HUES6 (cell line): ENCODE measurements at regions not wholly inside any gene's neighbourhood (a gene's known extent, or its start where the extent isn't known, plus 50 kb on each side); places are given as distances from the start of the nearest gene placed in this dataset.
A peak's percentile ranks its signal among the peaks of the same experiment; 100 is the strongest.
"Not testable (repeated sequence)": the region's sequence is repeated elsewhere in the genome, so short reads cannot be mapped to it uniquely, and the experiment has no call there.

Source experiments
- H3K27ac ChIP-seq: 2 replicates; pipeline ENCODE4 v1.7.0; 2013; ENCODE audit warnings: low read depth, mild to moderate bottlenecking, low read length, inconsistent platforms
- H3K27me3 ChIP-seq: 2 replicates; pipeline ENCODE4 v1.6.1; 2013; ENCODE audit warnings: low read length; ENCODE audit not compliant: control insufficient read depth, insufficient read depth
- H3K36me3 ChIP-seq: 2 replicates; pipeline ENCODE4 v1.6.1; 2013; ENCODE audit warnings: low read length; ENCODE audit not compliant: control insufficient read depth, insufficient read depth
- H3K4me1 ChIP-seq: 2 replicates; pipeline ENCODE4 v1.6.1; 2013; ENCODE audit warnings: low read length; ENCODE audit not compliant: control insufficient read depth, insufficient read depth
- H3K4me3 ChIP-seq: 2 replicates; pipeline ENCODE4 v1.5.1; 2013; ENCODE audit warnings: low read depth, low read length
- H3K9ac ChIP-seq: one replicate; pipeline ENCODE4 v1.6.1; 2013; ENCODE audit warnings: mild to moderate bottlenecking, low read length
- H3K9me3 ChIP-seq: 2 replicates; pipeline ENCODE4 v1.6.1; 2013; ENCODE audit warnings: low read depth, low read length; ENCODE audit not compliant: control insufficient read depth, insufficient read depth

GRCh38 chrX:5708251-5708650, 520.4 kb downstream of the NLGN4X start:
- Histone ChIP-seq H3K27ac (no peak overlapping the region), H3K9ac (no peak overlapping the region), H3K9me3 (no peaks in the 10 kb centered on the region)

DNA sequence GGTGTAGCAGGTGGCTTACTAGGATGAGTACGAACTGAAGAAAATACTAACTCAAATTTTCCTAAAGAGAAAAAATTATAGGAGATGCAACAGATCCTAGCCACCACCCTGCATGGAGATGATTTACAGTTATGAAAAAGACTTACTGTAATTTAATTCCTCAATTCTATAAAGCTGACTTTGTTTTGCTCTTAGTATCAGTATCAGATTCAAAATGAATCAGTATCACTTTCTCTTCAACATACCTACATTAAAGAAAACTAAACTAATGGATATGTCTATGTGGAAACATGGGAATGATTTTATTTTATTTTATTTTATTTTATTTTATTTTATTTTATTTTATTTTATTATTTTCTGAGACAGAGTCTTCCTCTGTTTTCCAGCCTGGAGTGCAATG, 525.8 kb downstream of the NLGN4X start:
- H3K9me3 ChIP-seq, result no peaks in the 10 kb centered on the region
- no peak overlapping the region for H3K9ac ChIP-seq
- H3K4me3 ChIP-seq, result no peak overlapping the region
- no peaks in the 10 kb centered on the region for H3K27me3 ChIP-seq
- H3K27ac ChIP-seq, result no peak overlapping the region
- H3K36me3 ChIP-seq, result no peaks in the 10 kb centered on the region
- no peaks in the 10 kb centered on the region for H3K4me1 ChIP-seq

More at GRCh38 chrX:5708251-5708650, 520.4 kb downstream of the NLGN4X start:
- Histone ChIP-seq H3K27me3 (no peaks in the 10 kb centered on the region), H3K4me3 (no peak overlapping the region), H3K4me1 (no peaks in the 10 kb centered on the region), H3K36me3 (no peaks in the 10 kb centered on the region)

GRCh38 chrX:5695971-5696370, 532.7 kb downstream of the NLGN4X start:
- Histone ChIP-seq H3K4me3 (no peak overlapping the region), H3K27ac (no peak overlapping the region), H3K9me3 (no peaks in the 10 kb centered on the region), H3K36me3 (no peaks in the 10 kb centered on the region), H3K27me3 (no peaks in the 10 kb centered on the region), H3K9ac (no peak overlapping the region), H3K4me1 (peaks cover 4% of the 10 kb centered on the region; the same call in 1 of the 2 replicates)

- H3K9me3 ChIP-seq, result no peaks in the 10 kb centered on the region
Measured at GRCh38 chrX:5683996-5684395, 544.7 kb downstream of the NLGN4X start.

GRCh38 chrX:5681159-5681558, 547.5 kb downstream of the NLGN4X start:
- Histone ChIP-seq H3K9ac (no peak overlapping the region), H3K4me3 (no peak overlapping the region), H3K27me3 (no peaks in the 10 kb centered on the region)

More at GRCh38 chrX:5683996-5684395, 544.7 kb downstream of the NLGN4X start:
- H3K9ac ChIP-seq, result no peak overlapping the region
- H3K27me3 ChIP-seq, result no peaks in the 10 kb centered on the region
- H3K27ac ChIP-seq, result no peak overlapping the region
- no peak overlapping the region for H3K4me3 ChIP-seq
- H3K36me3 ChIP-seq, result no peaks in the 10 kb centered on the region
- no peaks in the 10 kb centered on the region for H3K4me1 ChIP-seq

GRCh38 chrX:5674036-5674435, 554.6 kb downstream of the NLGN4X start:
- Histone ChIP-seq H3K4me1 (no peaks in the 10 kb centered on the region), H3K36me3 (no peaks in the 10 kb centered on the region), H3K9me3 (peaks cover 4% of the 10 kb centered on the region), H3K27me3 (no peaks in the 10 kb centered on the region), H3K4me3 (no peak overlapping the region), H3K9ac (no peak overlapping the region), H3K27ac (no peak overlapping the region)

More at GRCh38 chrX:5681159-5681558, 547.5 kb downstream of the NLGN4X start:
- H3K9me3 ChIP-seq, result no peaks in the 10 kb centered on the region
- no peaks in the 10 kb centered on the region for H3K36me3 ChIP-seq
- H3K4me1 ChIP-seq, result no peaks in the 10 kb centered on the region
- no peak overlapping the region for H3K27ac ChIP-seq

- H3K9me3 ChIP-seq, result peaks cover 5% of the 10 kb centered on the region
- no peak overlapping the region for H3K9ac ChIP-seq
- no peak overlapping the region for H3K4me3 ChIP-seq
- H3K27me3 ChIP-seq, result no peaks in the 10 kb centered on the region
- no peaks in the 10 kb centered on the region for H3K36me3 ChIP-seq
- H3K27ac ChIP-seq, result no peak overlapping the region
- no peaks in the 10 kb centered on the region for H3K4me1 ChIP-seq
Measured at GRCh38 chrX:5672099-5672498, 556.6 kb downstream of the NLGN4X start.

DNA sequence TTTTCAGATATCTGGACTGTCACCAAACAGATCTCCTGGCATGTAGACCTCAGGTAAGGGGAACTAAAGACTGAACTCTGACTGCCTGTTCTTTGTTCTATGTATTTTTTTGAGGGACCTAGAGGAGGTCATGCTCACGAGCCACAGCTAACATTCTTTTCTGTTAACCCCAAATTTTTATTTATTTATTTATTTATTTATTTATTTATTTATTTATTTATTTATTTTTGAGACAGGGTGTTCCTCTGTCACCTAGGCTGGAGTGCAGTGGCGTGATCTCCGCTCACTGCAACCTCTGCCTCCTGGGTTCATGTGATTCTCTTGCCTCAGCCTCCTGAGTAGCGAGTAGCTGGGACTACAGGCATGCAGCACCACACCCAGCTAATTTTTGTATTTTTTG, 562.0 kb downstream of the NLGN4X start:
- H3K9me3 ChIP-seq, result peaks cover 13% of the 10 kb centered on the region
- H3K27me3 ChIP-seq, H3K36me3 ChIP-seq, H3K27ac ChIP-seq, H3K9ac ChIP-seq, H3K4me1 ChIP-seq, H3K4me3 ChIP-seq: not testable (repeated sequence)

- peaks cover 15% of the 10 kb centered on the region for H3K9me3 ChIP-seq
- no peak overlapping the region for H3K9ac ChIP-seq
- no peaks in the 10 kb centered on the region for H3K27me3 ChIP-seq
- H3K27ac ChIP-seq, result no peak overlapping the region
- H3K4me3 ChIP-seq, result no peak overlapping the region
- peaks cover 3% of the 10 kb centered on the region; the same call in 1 of the 2 replicates for H3K36me3 ChIP-seq
- H3K4me1 ChIP-seq, result peaks cover 3% of the 10 kb centered on the region
Measured at GRCh38 chrX:5656544-5656943, 572.1 kb downstream of the NLGN4X start.

DNA sequence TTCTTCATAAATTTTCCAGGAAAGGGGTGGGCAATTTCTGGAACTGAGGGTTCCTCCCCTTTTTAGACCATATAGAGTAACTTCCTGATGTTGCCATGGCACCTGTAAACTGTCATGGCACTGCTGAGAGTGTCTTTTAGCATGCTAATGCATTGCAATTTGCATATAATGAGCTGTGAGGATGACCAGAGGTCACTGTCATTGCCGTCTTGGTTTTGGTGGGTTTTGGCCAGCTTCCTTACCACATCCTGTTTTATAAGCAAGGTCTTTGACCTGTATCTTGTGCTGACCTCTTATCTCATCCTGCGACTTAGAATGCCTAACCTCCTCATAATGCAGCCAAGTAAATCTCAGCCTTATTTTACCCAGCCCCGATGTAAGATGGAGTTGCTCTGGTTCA, 577.8 kb downstream of the NLGN4X start:
- H3K9me3 ChIP-seq, result peaks cover 15% of the 10 kb centered on the region
- H3K36me3 ChIP-seq, result peaks cover 3% of the 10 kb centered on the region; the same call in 1 of the 2 replicates
- H3K27ac ChIP-seq, result peak overlapping the region; percentile 87
- H3K27me3 ChIP-seq, result no peaks in the 10 kb centered on the region
- peaks cover 44% of the 10 kb centered on the region for H3K4me1 ChIP-seq
- peak overlapping the region; percentile 31; the same call in 1 of the 2 replicates for H3K4me3 ChIP-seq
- H3K9ac ChIP-seq, result peak overlapping the region; percentile 29

GRCh38 chrX:5648941-5649568, 579.6 kb downstream of the NLGN4X start:
- peaks cover 59% of the 10 kb centered on the region for H3K4me1 ChIP-seq
- H3K36me3 ChIP-seq, result peaks cover 3% of the 10 kb centered on the region; the same call in 1 of the 2 replicates
- peak overlapping the region; percentile 52 for H3K4me3 ChIP-seq
- H3K9ac ChIP-seq, result peak overlapping the region; percentile 87
- peak overlapping the region; percentile 87 for H3K27ac ChIP-seq
- no peaks in the 10 kb centered on the region for H3K9me3 ChIP-seq
- H3K27me3 ChIP-seq, result no peaks in the 10 kb centered on the region
